Adipocyte (in vitro differentiated cells): ENCODE measurements at regions not wholly inside any gene's neighbourhood (a gene's known extent, or its start where the extent isn't known, plus 50 kb on each side); places are given as distances from the start of the nearest gene placed in this dataset.

Source experiments
- DNase-seq: peaks from one replicate; pipeline ENCODE4 v3.0.0-alpha.2; 2015; ENCODE audit warnings: low read depth
- H3K27me3 ChIP-seq: replicated peaks from 2 replicates; pipeline ENCODE4 v1.7.0; 2013; ENCODE audit warnings: mild to moderate bottlenecking, low read length, moderate library complexity; ENCODE audit not compliant: control insufficient read depth, insufficient read depth
- H3K36me3 ChIP-seq: 2 replicates; pipeline ENCODE4 v1.7.0; 2013; ENCODE audit warnings: low read length, mild to moderate bottlenecking, moderate library complexity; ENCODE audit not compliant: control insufficient read depth, insufficient read depth, severe bottlenecking
- H3K4me1 ChIP-seq: 2 replicates; pipeline ENCODE4 v1.7.0; 2013; ENCODE audit warnings: mild to moderate bottlenecking, low read length, moderate library complexity; ENCODE audit not compliant: control insufficient read depth, insufficient read depth
- H3K4me3 ChIP-seq: 2 replicates; pipeline ENCODE4 v1.7.0; 2013; ENCODE audit warnings: mild to moderate bottlenecking, low read length, moderate library complexity
- H3K9ac ChIP-seq: 2 replicates; pipeline ENCODE4 v1.7.0; 2013; ENCODE audit warnings: mild to moderate bottlenecking, low read length, moderate library complexity
- H3K9me3 ChIP-seq: 2 replicates; pipeline ENCODE4 v1.7.0; 2013; ENCODE audit warnings: mild to moderate bottlenecking, low read length, moderate library complexity; ENCODE audit not compliant: control insufficient read depth

- no peak overlapping the region for H3K4me3 ChIP-seq
- DNase-seq: no peak
- H3K36me3 ChIP-seq: no peaks in the 10 kb centered on the region
- H3K9me3 ChIP-seq: no peaks in the 10 kb centered on the region
- H3K4me1 ChIP-seq: no peaks in the 10 kb centered on the region
- no peaks in the 10 kb centered on the region for H3K27me3 ChIP-seq
- H3K9ac ChIP-seq: no peak overlapping the region
Observed at GRCh38 chr4:159038536-159038935, 64.3 kb upstream of the RAPGEF2 start.

GRCh38 chr4:159041054-159042034 is 61.5 kb upstream of the RAPGEF2 start:
- H3K9me3 ChIP-seq: no peaks in the 10 kb centered on the region
- H3K4me1 ChIP-seq: no peaks in the 10 kb centered on the region
- no peak overlapping the region for H3K4me3 ChIP-seq
- H3K9ac ChIP-seq: no peak overlapping the region
- no peaks in the 10 kb centered on the region for H3K36me3 ChIP-seq
- no peak for DNase-seq
- H3K27me3 ChIP-seq: no peaks in the 10 kb centered on the region

GRCh38 chr4:159042097-159042605 is 60.7 kb upstream of the RAPGEF2 start:
- DNase-seq: no peak
- Histone ChIP-seq H3K27me3 (no peaks in the 10 kb centered on the region), H3K9me3 (no peaks in the 10 kb centered on the region), H3K4me3 (no peak overlapping the region), H3K36me3 (no peaks in the 10 kb centered on the region), H3K9ac (no peak overlapping the region), H3K4me1 (no peaks in the 10 kb centered on the region)

- Histone ChIP-seq H3K27me3 (no peaks in the 10 kb centered on the region), H3K9me3 (no peaks in the 10 kb centered on the region), H3K36me3 (no peaks in the 10 kb centered on the region), H3K4me3 (no peak overlapping the region), H3K9ac (no peak overlapping the region), H3K4me1 (peaks cover 4% of the 10 kb centered on the region)
- DNase-seq: no peak
Observed at GRCh38 chr4:159042868-159043267, 60.0 kb upstream of the RAPGEF2 start.

- H3K9me3 ChIP-seq: no peaks in the 10 kb centered on the region
- H3K9ac ChIP-seq: no peak overlapping the region
- no peaks in the 10 kb centered on the region for H3K36me3 ChIP-seq
- DNase-seq: no peak
- peaks cover 8% of the 10 kb centered on the region for H3K4me1 ChIP-seq
- no peak overlapping the region for H3K4me3 ChIP-seq
- H3K27me3 ChIP-seq: no peaks in the 10 kb centered on the region
Observed at GRCh38 chr4:159043861-159044260, 59.0 kb upstream of the RAPGEF2 start.

GRCh38 chr4:159045321-159045720 is 57.6 kb upstream of the RAPGEF2 start:
- Histone ChIP-seq H3K9ac (no peak overlapping the region), H3K4me1 (peaks cover 8% of the 10 kb centered on the region), H3K36me3 (no peaks in the 10 kb centered on the region), H3K27me3 (no peaks in the 10 kb centered on the region), H3K4me3 (no peak overlapping the region), H3K9me3 (no peaks in the 10 kb centered on the region)
- DNase-seq: no peak

GRCh38 chr4:159046683-159047082 is 56.2 kb upstream of the RAPGEF2 start:
- H3K9me3 ChIP-seq: no peaks in the 10 kb centered on the region
- H3K27me3 ChIP-seq: no peaks in the 10 kb centered on the region
- DNase-seq: no peak

GRCh38 chr4:159047478-159048165 is 55.3 kb upstream of the RAPGEF2 start:
- peak; percentile 11 for DNase-seq
- no peaks in the 10 kb centered on the region for H3K27me3 ChIP-seq
- H3K9ac ChIP-seq: no peak overlapping the region
- H3K36me3 ChIP-seq: no peaks in the 10 kb centered on the region
- no peaks in the 10 kb centered on the region for H3K9me3 ChIP-seq
- H3K4me1 ChIP-seq: peaks cover 8% of the 10 kb centered on the region
- H3K4me3 ChIP-seq: peak overlapping the region; percentile 75

More at GRCh38 chr4:159046683-159047082, 56.2 kb upstream of the RAPGEF2 start:
- Histone ChIP-seq H3K36me3 (no peaks in the 10 kb centered on the region), H3K9ac (no peak overlapping the region), H3K4me1 (peaks cover 8% of the 10 kb centered on the region), H3K4me3 (no peak overlapping the region)

- Histone ChIP-seq H3K27me3 (no peaks in the 10 kb centered on the region), H3K9ac (no peak overlapping the region), H3K4me1 (peaks cover 8% of the 10 kb centered on the region), H3K9me3 (no peaks in the 10 kb centered on the region), H3K4me3 (peak overlapping the region; percentile 75), H3K36me3 (no peaks in the 10 kb centered on the region)
- peak; percentile 74 for DNase-seq
Observed at GRCh38 chr4:159048166-159048886, 54.6 kb upstream of the RAPGEF2 start.

GRCh38 chr4:159049780-159050375 is 53.0 kb upstream of the RAPGEF2 start:
- DNase-seq: no peak
- Histone ChIP-seq H3K9me3 (no peaks in the 10 kb centered on the region), H3K4me1 (peaks cover 8% of the 10 kb centered on the region), H3K27me3 (peaks cover 4% of the 10 kb centered on the region), H3K36me3 (no peaks in the 10 kb centered on the region), H3K4me3 (no peak overlapping the region), H3K9ac (no peak overlapping the region)
